IPS-15b (cell line): ENCODE measurements at regions not wholly inside any gene's neighbourhood (a gene's known extent, or its start where the extent isn't known, plus 50 kb on each side); places are given as distances from the start of the nearest gene placed in this dataset.
"Not testable (repeated sequence)": the region's sequence is repeated elsewhere in the genome, so short reads cannot be mapped to it uniquely, and the experiment has no call there.

ENCODE experiments used
- H3K27me3 ChIP-seq: one replicate; pipeline ENCODE4 v1.6.1; 2013; ENCODE audit warnings: low read length; ENCODE audit not compliant: control insufficient read depth, insufficient read depth
- H3K36me3 ChIP-seq: one replicate; pipeline ENCODE4 v1.6.1; 2013; ENCODE audit warnings: low read length; ENCODE audit not compliant: control insufficient read depth, insufficient read depth
- H3K4me1 ChIP-seq: one replicate; pipeline ENCODE4 v1.6.1; 2013; ENCODE audit warnings: mild to moderate bottlenecking, low read length; ENCODE audit not compliant: control insufficient read depth, insufficient read depth
- H3K4me3 ChIP-seq: one replicate; pipeline ENCODE4 v1.5.1; 2013; ENCODE audit warnings: low read depth, low read length
- H3K9ac ChIP-seq: one replicate; pipeline ENCODE4 v1.6.1; 2013; ENCODE audit warnings: low read depth, mild to moderate bottlenecking, low read length
- H3K9me3 ChIP-seq: one replicate; pipeline ENCODE4 v1.6.1; 2013; ENCODE audit warnings: mild to moderate bottlenecking, low read length; ENCODE audit not compliant: control insufficient read depth, insufficient read depth

DNA sequence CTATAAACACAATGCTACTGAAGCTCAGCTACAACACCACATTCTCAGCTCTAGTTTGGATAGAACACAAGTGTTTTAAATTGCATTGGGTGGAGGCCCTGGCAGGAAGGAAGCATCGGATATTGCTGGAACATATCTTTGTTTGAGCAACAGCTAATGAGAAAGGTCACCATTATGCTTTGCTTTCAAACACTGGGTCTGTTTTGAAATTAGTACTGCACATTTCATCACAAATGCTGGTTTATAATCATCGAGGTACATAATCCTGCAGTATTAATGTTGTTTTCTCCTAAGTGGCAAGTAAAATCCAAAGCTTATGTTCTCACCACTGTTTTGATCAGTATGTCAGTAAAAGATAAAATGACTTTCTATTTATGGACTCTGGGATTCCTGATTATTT is 61.5 kb upstream of the ARHGAP29 start:
- H3K4me1 ChIP-seq = no peaks in the 10 kb centered on the region
- H3K27me3 ChIP-seq = no peaks in the 10 kb centered on the region
- no peaks in the 10 kb centered on the region for H3K36me3 ChIP-seq
- no peaks in the 10 kb centered on the region for H3K9me3 ChIP-seq
- H3K4me3 ChIP-seq = no peak overlapping the region
- no peak overlapping the region for H3K9ac ChIP-seq

DNA sequence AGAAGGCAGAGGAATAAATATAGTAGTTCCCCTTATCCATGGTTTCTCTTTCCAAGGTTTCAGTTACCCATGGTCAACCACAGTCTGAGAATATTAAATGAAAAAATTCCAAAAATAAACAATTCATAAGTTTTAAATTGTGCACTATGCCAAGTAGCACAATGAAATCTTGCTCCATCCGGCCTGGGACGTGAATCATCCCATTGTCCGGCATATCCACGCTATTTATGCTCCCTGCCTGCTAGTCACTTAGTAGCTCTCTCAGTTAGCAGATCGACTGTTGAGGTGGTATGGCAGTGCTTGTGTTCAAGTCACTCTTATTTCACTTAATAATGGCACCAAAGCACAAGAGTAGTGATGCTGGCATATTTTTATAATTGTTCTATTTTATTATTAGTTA is 58.6 kb upstream of the ARHGAP29 start:
- Histone ChIP-seq H3K36me3 (no peaks in the 10 kb centered on the region), H3K27me3 (no peaks in the 10 kb centered on the region), H3K4me1 (peaks cover 3% of the 10 kb centered on the region), H3K4me3 (no peak overlapping the region), H3K9me3 (no peaks in the 10 kb centered on the region), H3K9ac (no peak overlapping the region)

DNA sequence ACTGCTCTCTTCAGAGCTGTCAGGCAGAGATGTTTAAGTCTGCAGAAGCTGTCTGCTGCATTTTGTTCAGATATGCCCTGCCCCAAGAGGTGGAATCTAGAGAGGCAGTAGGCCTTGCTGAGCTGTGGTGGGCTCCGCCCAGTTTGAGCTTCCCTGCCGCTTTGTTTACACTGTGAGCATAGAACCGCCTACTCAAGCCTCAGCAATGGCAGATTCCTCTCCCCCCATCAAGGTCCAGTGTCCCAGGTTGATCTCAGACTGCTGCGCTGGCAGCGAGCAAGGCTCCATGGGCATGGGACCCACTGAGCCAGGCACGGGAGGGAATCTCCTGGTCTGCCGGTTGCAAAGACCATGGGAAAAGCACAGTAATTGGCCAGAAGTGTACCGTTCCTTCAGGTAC is 55.6 kb upstream of the ARHGAP29 start:
- not testable (repeated sequence) for H3K36me3 ChIP-seq, H3K9me3 ChIP-seq, H3K4me3 ChIP-seq, H3K4me1 ChIP-seq, H3K9ac ChIP-seq, H3K27me3 ChIP-seq

- not testable (repeated sequence) for H3K27me3 ChIP-seq, H3K9ac ChIP-seq, H3K4me3 ChIP-seq, H3K9me3 ChIP-seq, H3K4me1 ChIP-seq, H3K36me3 ChIP-seq
Observed at GRCh38 chr1:94289244-94289643, 51.9 kb upstream of the ARHGAP29 start.
